Right lung (tissue), 2 donors: ENCODE measurements at regions not wholly inside any gene's neighbourhood (a gene's known extent, or its start where the extent isn't known, plus 50 kb on each side); places are given as distances from the start of the nearest gene placed in this dataset.

Source experiments
- DNase-seq, 2 donors: peaks; one replicate each; pipeline ENCODE4 v3.0.0-alpha.2; 2013

GRCh38 chr22:34738661-34739400 lies 327.1 kb upstream of the ISX start:
- no peak for DNase-seq

- no peak for DNase-seq
Measured at GRCh38 chr22:34743110-34743751, 322.7 kb upstream of the ISX start.

- no peak for DNase-seq
Measured at GRCh38 chr22:34760276-34761008, 305.5 kb upstream of the ISX start.

GRCh38 chr22:34761111-34761510 lies 304.8 kb upstream of the ISX start:
- DNase-seq = no peak

- no peak for DNase-seq
Measured at GRCh38 chr22:34763496-34763895, 302.5 kb upstream of the ISX start.

- DNase-seq = no peak
Measured at GRCh38 chr22:34765115-34765514, 300.8 kb upstream of the ISX start.

- DNase-seq = no peak
Measured at GRCh38 chr22:34769361-34769760, 296.6 kb upstream of the ISX start.

- no peak for DNase-seq
Measured at GRCh38 chr22:34776817-34777216, 289.1 kb upstream of the ISX start.

GRCh38 chr22:34781681-34782080 lies 284.3 kb upstream of the ISX start:
- DNase-seq = no peak

GRCh38 chr22:34783436-34783835 lies 282.5 kb upstream of the ISX start:
- DNase-seq = no peak

GRCh38 chr22:34784056-34784455 lies 281.9 kb upstream of the ISX start:
- DNase-seq = no peak

GRCh38 chr22:34797826-34798225 lies 268.1 kb upstream of the ISX start:
- no peak for DNase-seq

- DNase-seq = no peak
Measured at GRCh38 chr22:34798605-34799004, 267.4 kb upstream of the ISX start.

GRCh38 chr22:34800260-34800980 lies 265.5 kb upstream of the ISX start:
- DNase-seq = peak in 1 of 2 donors; percentile 17

GRCh38 chr22:34801221-34801620 lies 264.7 kb upstream of the ISX start:
- DNase-seq = no peak

GRCh38 chr22:34804091-34804490 lies 261.9 kb upstream of the ISX start:
- no peak for DNase-seq

- no peak for DNase-seq
Measured at GRCh38 chr22:34804604-34805003, 261.4 kb upstream of the ISX start.

- DNase-seq = no peak
Measured at GRCh38 chr22:34805771-34806170, 260.2 kb upstream of the ISX start.

GRCh38 chr22:34808618-34809017 lies 257.3 kb upstream of the ISX start:
- no peak for DNase-seq

GRCh38 chr22:34812631-34813030 lies 253.3 kb upstream of the ISX start:
- DNase-seq = no peak

- no peak for DNase-seq
Measured at GRCh38 chr22:34814260-34815025, 251.5 kb upstream of the ISX start.

GRCh38 chr22:34829485-34829884 lies 236.5 kb upstream of the ISX start:
- no peak for DNase-seq
